ENCODE measurements at regions not wholly inside any gene's neighbourhood (a gene's known extent, or its start where the extent isn't known, plus 50 kb on each side); places are given as distances from the start of the nearest gene placed in this dataset.

DNA sequence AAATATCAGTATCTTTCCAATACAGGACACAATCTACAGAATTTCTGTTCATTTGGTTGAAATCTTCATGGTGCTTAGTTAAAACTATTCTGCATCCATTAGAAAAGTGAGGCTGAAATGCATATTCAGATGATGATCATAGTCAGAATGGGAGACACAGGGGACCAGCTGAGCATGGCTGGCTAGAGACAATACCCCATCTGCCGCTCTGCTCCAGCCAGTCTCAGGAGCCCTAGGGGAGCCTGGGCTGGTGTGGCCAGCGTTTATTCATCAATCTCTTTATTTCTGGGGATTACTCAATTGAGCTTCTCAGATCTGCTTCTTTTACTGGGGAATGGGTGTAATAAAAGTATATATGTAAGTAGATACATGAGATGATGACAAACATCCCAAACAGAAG is 470.9 kb upstream of the CDIN1 start:
- TF ChIP-seq, protein P1, sequence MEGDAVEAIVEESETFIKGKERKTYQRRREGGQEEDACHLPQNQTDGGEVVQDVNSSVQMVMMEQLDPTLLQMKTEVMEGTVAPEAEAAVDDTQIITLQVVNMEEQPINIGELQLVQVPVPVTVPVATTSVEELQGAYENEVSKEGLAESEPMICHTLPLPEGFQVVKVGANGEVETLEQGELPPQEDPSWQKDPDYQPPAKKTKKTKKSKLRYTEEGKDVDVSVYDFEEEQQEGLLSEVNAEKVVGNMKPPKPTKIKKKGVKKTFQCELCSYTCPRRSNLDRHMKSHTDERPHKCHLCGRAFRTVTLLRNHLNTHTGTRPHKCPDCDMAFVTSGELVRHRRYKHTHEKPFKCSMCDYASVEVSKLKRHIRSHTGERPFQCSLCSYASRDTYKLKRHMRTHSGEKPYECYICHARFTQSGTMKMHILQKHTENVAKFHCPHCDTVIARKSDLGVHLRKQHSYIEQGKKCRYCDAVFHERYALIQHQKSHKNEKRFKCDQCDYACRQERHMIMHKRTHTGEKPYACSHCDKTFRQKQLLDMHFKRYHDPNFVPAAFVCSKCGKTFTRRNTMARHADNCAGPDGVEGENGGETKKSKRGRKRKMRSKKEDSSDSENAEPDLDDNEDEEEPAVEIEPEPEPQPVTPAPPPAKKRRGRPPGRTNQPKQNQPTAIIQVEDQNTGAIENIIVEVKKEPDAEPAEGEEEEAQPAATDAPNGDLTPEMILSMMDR (IDR thresholded peaks at IDR 0.05): no peak
- no peak for TF ChIP-seq ZFX (IDR thresholded peaks at IDR 0.05; ENCODE audit: borderline replicate concordance)

Measured in 22Rv1 (cell line).